PC-9 (cell line): ENCODE measurements at regions not wholly inside any gene's neighbourhood (a gene's known extent, or its start where the extent isn't known, plus 50 kb on each side); places are given as distances from the start of the nearest gene placed in this dataset.

Source experiments
- BruUV-seq: library from RNA; stranded (reverse); fragments of 400-500 nt; replicated peaks from 2 replicates; lab custom pipeline; 2021; lab: Mats Ljungman, UMichigan
- CTCF ChIA-PET: fragments of 300-600 bp; sonication (Branson Sonifier 250); formaldehyde crosslinking; loops from one replicate; lab custom pipeline; 2022; ENCODE audit warnings: antibody characterized with exemption; lab: Charles Lee
- POLR2A ChIA-PET: fragments of 300-600 bp; sonication (Branson Sonifier 250); formaldehyde crosslinking; loops from one replicate; lab custom pipeline; 2022; ENCODE audit warnings: antibody characterized with exemption; ENCODE audit not compliant: unreplicated experiment; lab: Charles Lee
- DNase-seq, 2 experiments: peaks; one replicate each; pipeline versions ENCODE4 v3.0.0 to v3.0.0-alpha.2; 2015 to 2022; ENCODE audit warnings: mixed read lengths in 1 of 2
- H2AFZ ChIP-seq: fragments of 200-600 bp; sonication (generic); 2 replicates; pipeline ENCODE4 v1.8.1; 2017; ENCODE audit warnings: antibody characterized with exemption
- H3F3A ChIP-seq: fragments of 200-600 bp; sonication (generic); 2 replicates; pipeline ENCODE4 v1.8.1; 2017; ENCODE audit warnings: antibody characterized with exemption, mild to moderate bottlenecking, low read depth; ENCODE audit not compliant: insufficient read depth
- H3K27ac ChIP-seq: fragments of 200-600 bp; sonication (generic); 2 replicates; pipeline ENCODE4 v1.6.1; 2016; ENCODE audit warnings: mixed run types
- H3K27me3 ChIP-seq: fragments of 200-600 bp; sonication (generic); 2 replicates; pipeline ENCODE4 v1.6.1; 2016; ENCODE audit warnings: low read depth, mixed run types; ENCODE audit not compliant: insufficient read depth
- H3K36me3 ChIP-seq: fragments of 200-600 bp; sonication (generic); 2 replicates; pipeline ENCODE4 v1.6.1; 2016; ENCODE audit warnings: low read depth, mixed run types
- H3K4me1 ChIP-seq: fragments of 200-600 bp; sonication (generic); replicated peaks from 2 replicates; pipeline ENCODE4 v1.6.1; 2016; ENCODE audit warnings: mixed run types; ENCODE audit not compliant: insufficient read depth
- H3K4me2 ChIP-seq: fragments of 200-600 bp; sonication (generic); 2 replicates; pipeline ENCODE4 v1.6.1; 2017; ENCODE audit warnings: mixed run types
- H3K4me3 ChIP-seq: fragments of 200-600 bp; sonication (generic); 2 replicates; pipeline ENCODE4 v1.6.1; 2016; ENCODE audit warnings: mixed run types
- H3K79me2 ChIP-seq: fragments of 200-600 bp; sonication (generic); 2 replicates; pipeline ENCODE4 v1.6.1; 2017; ENCODE audit warnings: low read depth, mixed run types
- H3K9me2 ChIP-seq: fragments of 200-600 bp; sonication (generic); 2 replicates; pipeline ENCODE4 v1.8.1; 2017; ENCODE audit warnings: mild to moderate bottlenecking; ENCODE audit not compliant: insufficient read depth
- H3K9me3 ChIP-seq: fragments of 200-600 bp; sonication (generic); 2 replicates; pipeline ENCODE4 v1.8.1; 2016; ENCODE audit warnings: low read depth; ENCODE audit not compliant: insufficient read depth
- H4K20me1 ChIP-seq: fragments of 200-600 bp; sonication (generic); 2 replicates; pipeline ENCODE4 v1.8.1; 2017; ENCODE audit not compliant: insufficient read depth
- CTCF ChIP-seq: fragments of 200-600 bp; sonication (generic); conservative IDR thresholded peaks from 2 replicates; pipeline ENCODE4 v1.6.1; 2017; ENCODE audit warnings: mixed run types, antibody characterized with exemption, mild to moderate bottlenecking, moderate library complexity
- EZH2 ChIP-seq: fragments of 200-600 bp; sonication (generic); IDR thresholded peaks from 2 replicates; pipeline ENCODE4 v1.8.0; 2017; ENCODE audit warnings: antibody characterized with exemption, low read depth
- intact Hi-C: fragments of 100-400 bp; cut with micrococcal nuclease; formaldehyde crosslinking; loops from one replicate; pipeline ENCODE4 v1.10.0; 2022; ENCODE audit not compliant: unreplicated experiment

DNA sequence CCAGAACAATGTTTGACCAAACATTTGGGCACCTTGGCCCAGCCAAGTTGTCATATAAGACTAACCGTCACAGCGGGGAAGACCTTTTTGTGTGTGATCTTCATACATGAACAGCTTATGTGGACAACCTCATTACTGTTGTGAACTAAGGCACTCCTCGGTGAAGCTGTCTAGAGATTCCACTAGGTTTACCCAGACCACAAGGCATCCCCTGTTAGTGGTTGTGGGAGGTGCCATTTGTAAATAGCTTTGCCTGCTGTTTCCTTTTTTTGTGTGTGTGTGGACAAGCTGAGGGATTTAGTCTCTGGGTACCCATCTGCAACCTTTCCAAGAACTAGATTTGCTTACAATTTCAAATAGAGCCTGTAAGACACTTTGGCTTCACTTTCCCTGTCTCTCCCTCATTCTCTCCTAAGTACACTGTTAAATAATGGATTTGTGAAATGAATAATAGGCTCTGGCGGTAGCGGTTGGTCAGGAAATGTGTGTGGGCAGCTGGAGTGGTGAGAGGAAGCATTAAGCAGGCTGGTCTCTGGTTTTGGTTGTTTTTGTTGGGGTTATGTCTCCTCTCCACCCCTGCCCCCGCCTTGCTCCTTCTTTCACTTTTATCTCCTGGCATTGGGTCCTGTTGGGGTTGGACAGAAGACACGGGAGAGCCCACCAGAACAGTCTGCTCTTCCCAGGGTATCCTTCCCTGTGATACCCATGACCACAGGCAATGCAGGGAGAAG lies 727.6 kb downstream of the VRK1 start:
- H3K4me3 ChIP-seq = no peak overlapping the region
- intact Hi-C loops = no loop called here
- CTCF ChIA-PET = no interaction called here
- H3K4me1 ChIP-seq = no peaks in the 10 kb centered on the region
- DNase-seq = no peak
- no peaks in the 10 kb centered on the region for H3K36me3 ChIP-seq
- no peaks in the 10 kb centered on the region for H3F3A ChIP-seq
- POLR2A ChIA-PET = no interaction called here
- no peak overlapping the region for H2AFZ ChIP-seq
- H3K27ac ChIP-seq = no peak overlapping the region
- H3K4me2 ChIP-seq = no peak overlapping the region
- no peaks in the 10 kb centered on the region for H3K79me2 ChIP-seq
- H4K20me1 ChIP-seq = no peaks in the 10 kb centered on the region
- H3K9me2 ChIP-seq = no peaks in the 10 kb centered on the region
- TF ChIP-seq CTCF (no peak), EZH2 (no peak)
- no peaks in the 10 kb centered on the region for H3K27me3 ChIP-seq
- no peaks in the 10 kb centered on the region for H3K9me3 ChIP-seq
- no TSS peak for BruUV-seq

DNA sequence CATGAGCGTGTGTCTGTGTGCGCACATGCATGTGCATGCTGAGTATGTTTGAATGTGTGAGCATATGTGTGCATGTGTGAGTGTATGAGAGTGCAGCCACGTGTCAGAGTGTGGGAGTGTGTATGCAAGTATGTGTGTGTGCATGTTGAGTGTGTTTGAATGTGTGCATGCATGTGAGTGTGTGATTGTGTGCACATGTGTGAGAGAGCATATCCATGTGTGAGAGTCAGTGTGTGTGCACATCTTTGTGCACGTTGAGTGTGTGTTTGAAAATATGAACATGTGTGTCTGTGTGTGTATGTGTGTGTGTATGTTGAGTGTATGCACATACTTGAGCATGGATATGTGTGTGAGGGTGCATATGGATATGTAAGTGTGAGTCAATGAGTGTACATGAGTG lies 730.8 kb downstream of the VRK1 start:
- intact Hi-C loops = no loop called here
- no peaks in the 10 kb centered on the region for H3K4me1 ChIP-seq
- H3K4me3 ChIP-seq = no peak overlapping the region
- DNase-seq = no peak
- TF ChIP-seq CTCF (no peak), EZH2 (no peak)
- H2AFZ ChIP-seq = no peak overlapping the region
- H3K9me2 ChIP-seq = no peaks in the 10 kb centered on the region
- ChIA-PET POLR2A (no interaction called here), CTCF (no interaction called here)
- no peaks in the 10 kb centered on the region for H3K79me2 ChIP-seq
- H4K20me1 ChIP-seq = no peaks in the 10 kb centered on the region
- no peak overlapping the region for H3K27ac ChIP-seq
- BruUV-seq = no TSS peak
- H3K36me3 ChIP-seq = no peaks in the 10 kb centered on the region
- no peaks in the 10 kb centered on the region for H3K9me3 ChIP-seq
- no peaks in the 10 kb centered on the region for H3F3A ChIP-seq
- H3K4me2 ChIP-seq = no peak overlapping the region
- peaks cover 3% of the 10 kb centered on the region; the same call in 1 of the 2 replicates for H3K27me3 ChIP-seq

DNA sequence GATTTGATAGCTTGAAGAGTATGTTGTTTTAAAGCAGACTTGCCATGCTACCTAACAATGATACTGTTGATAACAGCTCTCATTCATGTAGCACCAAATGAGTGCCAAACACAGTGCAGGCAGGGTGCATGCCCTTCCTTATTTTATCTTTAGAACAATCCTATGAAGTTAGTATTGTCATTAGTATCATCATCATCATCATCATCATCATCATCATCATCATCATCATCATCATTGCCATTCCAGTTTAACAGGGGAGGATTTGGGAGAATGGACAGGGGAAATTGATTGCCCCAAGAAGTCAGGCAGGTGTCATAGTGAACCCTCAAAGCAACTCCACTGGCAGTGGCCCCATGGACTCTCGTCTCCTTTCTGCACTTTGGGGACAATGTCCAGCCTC lies 734.9 kb downstream of the VRK1 start:
- CTCF ChIA-PET = no interaction called here
- no peak overlapping the region for H3K4me3 ChIP-seq
- H3K4me2 ChIP-seq = no peak overlapping the region
- no peaks in the 10 kb centered on the region for H3K79me2 ChIP-seq
- H3K9me3 ChIP-seq = no peaks in the 10 kb centered on the region
- no peaks in the 10 kb centered on the region for H4K20me1 ChIP-seq
- H2AFZ ChIP-seq = no peak overlapping the region
- H3K4me1 ChIP-seq = no peaks in the 10 kb centered on the region
- no peak overlapping the region for H3K27ac ChIP-seq
- H3F3A ChIP-seq = no peaks in the 10 kb centered on the region
- BruUV-seq = no TSS peak
- intact Hi-C loops = no loop called here
- TF ChIP-seq CTCF (no peak), EZH2 (no peak)
- no peaks in the 10 kb centered on the region for H3K9me2 ChIP-seq
- no peak for DNase-seq
- H3K27me3 ChIP-seq = peaks cover 3% of the 10 kb centered on the region; the same call in 1 of the 2 replicates
- no peaks in the 10 kb centered on the region for H3K36me3 ChIP-seq
- POLR2A ChIA-PET = no interaction called here
